Retinal pigment epithelial cell (primary cell): ENCODE measurements at regions not wholly inside any gene's neighbourhood (a gene's known extent, or its start where the extent isn't known, plus 50 kb on each side); places are given as distances from the start of the nearest gene placed in this dataset.

Experiments used
- DNase-seq: peaks from one replicate; pipeline ENCODE4 v3.0.0-alpha.2; 2010; ENCODE audit warnings: low read depth
- H3K4me3 ChIP-seq: 2 replicates; pipeline ENCODE4 v1.5.1; 2011; ENCODE audit warnings: mild to moderate bottlenecking, low read length, control low read depth, moderate library complexity
- CTCF ChIP-seq: conservative IDR thresholded peaks from 2 replicates; pipeline ENCODE4 v1.5.1; 2011; ENCODE audit warnings: low read depth, low read length, control low read depth, inconsistent platforms

DNA sequence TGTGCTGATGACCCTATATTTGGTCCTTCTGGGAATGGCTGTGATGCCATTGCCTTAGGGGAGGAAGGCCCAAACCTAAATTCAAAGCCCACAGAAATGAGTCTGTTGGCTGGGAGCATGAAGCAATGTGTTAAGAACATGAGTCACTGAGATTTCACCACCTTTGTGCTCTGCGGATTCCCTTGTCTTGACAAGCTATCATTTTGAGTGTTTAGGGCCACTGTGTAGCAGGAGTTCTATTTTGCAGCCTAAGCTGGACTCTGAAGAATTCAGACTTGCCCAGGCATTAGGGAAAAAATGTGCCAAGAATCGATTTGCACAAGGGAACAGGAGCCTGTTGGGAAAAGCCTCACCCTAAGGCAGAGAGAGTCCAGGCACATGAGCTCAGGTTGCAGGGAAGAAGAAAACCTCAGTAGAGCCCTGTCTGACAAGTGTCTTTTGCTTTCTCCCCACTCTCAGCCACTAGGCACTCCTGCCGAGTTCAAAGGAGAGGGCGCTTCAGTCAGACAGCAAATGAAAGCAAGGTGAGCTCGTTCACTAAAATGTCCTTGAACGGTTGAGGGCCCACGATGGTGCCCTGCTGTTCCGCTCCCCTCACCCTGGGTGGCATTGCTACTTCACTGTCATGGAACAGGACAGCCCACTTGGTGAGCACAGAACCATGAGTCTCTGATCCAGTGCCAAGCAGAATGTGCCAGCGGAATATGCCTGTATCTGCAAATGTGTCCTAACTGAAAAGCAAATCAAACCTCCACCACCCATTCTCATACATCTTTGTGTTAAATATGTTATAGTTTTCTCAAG lies 93.6 kb downstream of the PRLHR start:
- no peak for TF ChIP-seq CTCF
- DNase-seq, result no peak
- H3K4me3 ChIP-seq, result no peak overlapping the region

GRCh38 chr10:118501171-118501570 lies 94.3 kb downstream of the PRLHR start:
- DNase-seq, result no peak
- no peak for TF ChIP-seq CTCF
- H3K4me3 ChIP-seq, result no peak overlapping the region

DNA sequence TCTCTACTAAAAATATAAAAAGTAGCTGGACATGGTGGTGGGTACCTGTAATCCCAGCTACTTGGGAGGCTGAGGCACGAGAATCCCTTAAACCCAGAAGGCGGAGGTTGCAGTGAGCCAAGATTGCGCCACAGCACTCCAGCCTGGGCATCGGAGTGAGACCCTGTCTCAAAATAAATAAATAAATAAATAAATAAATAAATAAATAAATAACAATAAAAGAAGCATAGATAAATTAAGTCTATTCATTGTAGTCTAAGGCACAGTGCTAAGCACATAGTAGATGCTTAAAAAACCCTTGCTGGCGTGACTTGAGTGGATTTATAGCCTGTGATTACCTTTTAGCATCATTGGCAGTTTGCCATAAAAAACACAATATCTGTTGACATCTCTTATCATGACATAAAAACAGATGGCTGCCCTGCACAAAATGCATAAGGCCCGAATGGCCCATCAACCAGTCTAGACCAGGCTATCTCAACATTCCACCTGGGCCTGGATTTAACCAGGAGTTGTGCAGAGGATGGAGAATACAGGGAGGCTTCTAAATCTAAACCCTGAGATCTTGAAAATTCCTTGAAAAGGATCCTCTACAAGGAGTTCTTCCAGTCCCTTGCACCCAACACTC lies 94.9 kb downstream of the PRLHR start:
- no peak overlapping the region for H3K4me3 ChIP-seq
- DNase-seq, result no peak
- no peak for TF ChIP-seq CTCF

DNA sequence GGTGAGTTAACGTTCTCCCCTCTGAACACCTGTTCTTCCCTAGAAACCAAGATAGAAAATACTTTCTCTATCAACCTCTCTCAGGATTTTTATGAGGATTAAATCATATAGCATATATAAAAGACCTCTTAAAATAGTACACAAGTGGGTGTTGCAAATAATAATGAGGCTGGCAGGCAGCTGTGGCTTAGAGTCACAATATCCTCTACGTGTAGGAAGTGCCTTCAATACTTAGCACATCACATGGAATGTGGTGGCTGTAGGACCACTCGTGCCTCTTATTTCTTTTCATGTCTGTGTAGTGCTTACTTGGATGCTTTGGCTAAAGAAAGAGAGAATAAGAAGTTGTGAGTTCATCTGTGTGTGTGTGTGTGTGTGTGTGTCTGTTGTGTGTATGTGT lies 96.3 kb downstream of the PRLHR start:
- no peak for TF ChIP-seq CTCF
- no peak overlapping the region for H3K4me3 ChIP-seq
- DNase-seq, result no peak

DNA sequence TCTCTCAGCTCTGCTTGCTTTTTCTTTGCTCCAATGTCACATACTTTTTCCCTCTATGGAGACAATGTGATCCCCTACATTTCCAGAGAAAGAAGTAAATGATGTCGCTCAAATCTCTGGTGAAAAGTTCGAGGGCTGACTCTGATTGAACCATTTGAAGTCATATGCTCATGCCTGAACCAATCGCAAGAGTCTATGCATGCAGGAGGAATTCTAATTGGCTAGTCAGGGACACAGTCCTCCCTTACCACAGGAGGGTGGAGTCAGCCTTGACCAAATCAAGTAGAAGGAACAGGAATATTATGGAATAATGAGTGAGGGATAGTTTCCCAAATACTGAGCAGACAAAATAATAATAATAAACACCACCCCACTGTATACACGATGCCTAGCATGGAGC lies 96.8 kb downstream of the PRLHR start:
- no peak overlapping the region for H3K4me3 ChIP-seq
- no peak for TF ChIP-seq CTCF
- no peak for DNase-seq

GRCh38 chr10:118497227-118497626 lies 98.2 kb downstream of the PRLHR start:
- DNase-seq, result no peak
- H3K4me3 ChIP-seq, result no peak overlapping the region
- TF ChIP-seq CTCF, result no peak

GRCh38 chr10:118496525-118496924 lies 98.9 kb downstream of the PRLHR start:
- no peak for TF ChIP-seq CTCF
- DNase-seq, result no peak

More at GRCh38 chr10:118496525-118496924, 98.9 kb downstream of the PRLHR start:
- H3K4me3 ChIP-seq, result no peak overlapping the region
